Lower leg skin (tissue), 4 donors: ENCODE measurements at regions not wholly inside any gene's neighbourhood (a gene's known extent, or its start where the extent isn't known, plus 50 kb on each side); places are given as distances from the start of the nearest gene placed in this dataset.

Source experiments
- DNase-seq, 2 donors: peaks; one replicate each; pipeline ENCODE4 v3.0.0-alpha.2; 2019; ENCODE audit warnings: low spot score in 2 of 2
- H3K4me3 ChIP-seq: fragments of 200-600 bp; sonication (generic); 2 replicates; pipeline ENCODE4 v1.5.1; 2017; ENCODE audit warnings: mild to moderate bottlenecking, low read depth; ENCODE audit not compliant: poor library complexity, severe bottlenecking
- POLR2A ChIP-seq, 2 donors: fragments of 450-650 bp; IDR thresholded peaks; one replicate each; pipeline ENCODE4 v1.6.1; 2016 to 2017; ENCODE audit warnings: antibody characterized with exemption in 2 of 2, mild to moderate bottlenecking in 1 of 2, moderate library complexity in 1 of 2
- WGBS, 2 donors: methylation state at CpG; one replicate each; pipeline ENCODE4 v1.1.5; 2018; 5-methylcytosine and 5-hydroxymethylcytosine counted together
- intact Hi-C: fragments of 100-400 bp; cut with DNase I; formaldehyde crosslinking; loops from one replicate; pipeline ENCODE4 v1.15.0; 2023; ENCODE audit warnings: low total_unique reads
- TF ChIP-seq, protein P1 (sequence below), 3 donors: fragments of 450-650 bp; IDR thresholded peaks; one replicate each; pipeline ENCODE4 v1.5.1; 2016; ENCODE audit warnings: antibody characterized with exemption in 3 of 3, mild to moderate bottlenecking in 3 of 3, moderate library complexity in 2 of 3

DNA sequence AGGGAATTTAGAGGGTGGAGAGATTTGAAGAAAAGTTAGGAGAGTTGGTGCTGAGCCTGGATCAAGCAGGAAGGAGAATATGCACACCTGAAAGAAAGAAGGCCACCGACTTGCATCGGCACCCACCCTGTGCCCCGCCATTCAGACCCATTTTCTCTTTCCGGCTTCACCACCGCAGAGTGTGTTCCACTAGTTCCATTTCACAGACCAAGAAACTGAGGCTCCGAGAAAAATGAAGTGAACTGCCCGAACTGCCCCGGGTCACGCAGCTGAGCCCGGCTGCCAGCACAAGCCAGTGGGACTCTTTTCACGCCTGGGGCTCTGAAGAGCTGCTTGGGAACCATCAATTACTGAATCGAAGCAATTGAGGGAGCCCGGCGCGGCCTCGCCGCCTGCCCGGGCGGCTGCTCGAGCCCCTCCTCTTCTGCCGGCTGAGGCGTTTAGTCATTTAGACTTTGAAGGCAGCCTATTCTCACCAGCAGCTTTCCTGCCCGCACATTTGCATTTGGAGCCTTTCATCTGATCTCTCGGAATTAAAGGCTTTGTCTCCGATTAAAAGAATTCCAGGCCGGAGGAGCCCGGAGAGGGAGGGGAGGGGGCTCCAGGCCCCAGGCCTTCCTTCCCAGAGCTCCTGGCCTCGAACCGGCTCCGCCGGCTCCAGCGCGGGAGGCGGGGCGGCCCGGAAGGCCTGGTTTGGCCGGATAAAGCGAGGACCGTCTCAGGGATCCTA lies 140.2 kb upstream of the PJA1 start:
- DNase-seq = no peak
- 24 to 42% methylated on average over 19 to 38 of the region's 39 CpGs for WGBS, 2 donors
- no peak overlapping the region for H3K4me3 ChIP-seq
- intact Hi-C loops = no loop called here
- TF ChIP-seq POLR2A (IDR thresholded peaks at IDR 0.05) = no peak
- TF ChIP-seq, protein P1, sequence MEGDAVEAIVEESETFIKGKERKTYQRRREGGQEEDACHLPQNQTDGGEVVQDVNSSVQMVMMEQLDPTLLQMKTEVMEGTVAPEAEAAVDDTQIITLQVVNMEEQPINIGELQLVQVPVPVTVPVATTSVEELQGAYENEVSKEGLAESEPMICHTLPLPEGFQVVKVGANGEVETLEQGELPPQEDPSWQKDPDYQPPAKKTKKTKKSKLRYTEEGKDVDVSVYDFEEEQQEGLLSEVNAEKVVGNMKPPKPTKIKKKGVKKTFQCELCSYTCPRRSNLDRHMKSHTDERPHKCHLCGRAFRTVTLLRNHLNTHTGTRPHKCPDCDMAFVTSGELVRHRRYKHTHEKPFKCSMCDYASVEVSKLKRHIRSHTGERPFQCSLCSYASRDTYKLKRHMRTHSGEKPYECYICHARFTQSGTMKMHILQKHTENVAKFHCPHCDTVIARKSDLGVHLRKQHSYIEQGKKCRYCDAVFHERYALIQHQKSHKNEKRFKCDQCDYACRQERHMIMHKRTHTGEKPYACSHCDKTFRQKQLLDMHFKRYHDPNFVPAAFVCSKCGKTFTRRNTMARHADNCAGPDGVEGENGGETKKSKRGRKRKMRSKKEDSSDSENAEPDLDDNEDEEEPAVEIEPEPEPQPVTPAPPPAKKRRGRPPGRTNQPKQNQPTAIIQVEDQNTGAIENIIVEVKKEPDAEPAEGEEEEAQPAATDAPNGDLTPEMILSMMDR (IDR thresholded peaks at IDR 0.05) = no peak

DNA sequence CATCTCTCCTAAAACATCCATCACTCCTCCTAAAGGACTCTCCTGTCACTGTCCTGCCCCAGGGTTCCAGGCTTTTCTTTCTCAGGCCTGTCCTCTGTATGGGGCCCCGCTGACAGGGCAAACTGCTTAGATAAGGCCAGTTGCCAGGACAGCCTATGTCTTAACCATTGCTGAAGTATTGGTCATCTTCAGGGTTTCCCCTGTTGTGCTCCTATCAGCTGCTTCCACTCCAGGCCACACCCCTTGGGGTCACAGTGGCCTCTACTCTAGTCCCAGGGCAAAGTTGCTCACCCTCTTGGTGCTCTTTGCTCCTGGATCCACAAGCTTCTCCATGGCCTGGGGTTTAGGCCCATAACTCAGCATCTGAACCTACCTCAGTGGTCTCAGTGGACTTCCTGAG lies 138.0 kb upstream of the PJA1 start:
- no peak for DNase-seq
- H3K4me3 ChIP-seq = no peak overlapping the region
- intact Hi-C loops = no loop called here
- TF ChIP-seq, protein P1 (IDR thresholded peaks at IDR 0.05) = no peak
- no peak for TF ChIP-seq POLR2A (IDR thresholded peaks at IDR 0.05)
- 82 to 100% methylated on average over 1 of the region's 1 CpG for WGBS, 2 donors

DNA sequence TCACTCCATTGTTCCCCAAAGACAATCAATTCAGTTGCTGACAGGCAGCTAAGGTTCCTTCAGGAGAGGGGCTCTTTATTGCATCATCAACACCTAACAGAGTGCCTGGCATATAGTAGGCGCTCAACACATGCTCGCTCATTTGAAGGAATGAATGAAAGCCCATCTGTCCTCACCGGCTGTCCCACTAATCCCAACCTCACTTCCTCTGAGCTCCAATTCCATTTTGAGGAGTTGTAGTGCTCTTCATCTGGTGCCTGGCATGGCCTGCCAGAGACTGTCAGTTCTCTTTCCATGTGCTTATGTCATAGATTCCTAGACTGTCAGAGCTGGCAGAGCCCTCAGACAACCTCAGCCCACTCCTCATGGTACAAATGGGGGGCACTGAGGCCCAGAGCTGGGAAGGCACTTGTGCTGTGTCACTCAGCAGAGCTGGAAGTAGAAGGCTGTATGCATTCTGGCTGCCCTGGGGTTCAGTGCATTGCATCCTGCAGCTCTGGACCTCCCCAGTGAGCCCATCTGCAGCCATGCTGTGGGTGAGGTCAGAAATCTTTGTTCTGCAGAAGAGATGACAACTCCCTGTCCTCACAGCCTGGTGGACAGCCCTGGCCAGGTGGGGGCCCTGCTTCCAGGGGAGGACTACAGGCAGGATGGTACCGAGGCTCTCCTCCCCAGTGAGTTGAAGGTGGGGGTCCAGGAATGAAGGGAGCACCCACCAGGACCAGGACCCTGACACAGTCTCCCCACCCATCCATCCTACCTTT lies 134.9 kb upstream of the PJA1 start:
- no peak for TF ChIP-seq POLR2A (IDR thresholded peaks at IDR 0.05)
- TF ChIP-seq, protein P1 (IDR thresholded peaks at IDR 0.05) = no peak
- WGBS, 2 donors = 64 to 81% methylated on average over 4 of the region's 4 CpGs
- intact Hi-C loops = no loop called here
- no peak for DNase-seq
- H3K4me3 ChIP-seq = no peak overlapping the region

DNA sequence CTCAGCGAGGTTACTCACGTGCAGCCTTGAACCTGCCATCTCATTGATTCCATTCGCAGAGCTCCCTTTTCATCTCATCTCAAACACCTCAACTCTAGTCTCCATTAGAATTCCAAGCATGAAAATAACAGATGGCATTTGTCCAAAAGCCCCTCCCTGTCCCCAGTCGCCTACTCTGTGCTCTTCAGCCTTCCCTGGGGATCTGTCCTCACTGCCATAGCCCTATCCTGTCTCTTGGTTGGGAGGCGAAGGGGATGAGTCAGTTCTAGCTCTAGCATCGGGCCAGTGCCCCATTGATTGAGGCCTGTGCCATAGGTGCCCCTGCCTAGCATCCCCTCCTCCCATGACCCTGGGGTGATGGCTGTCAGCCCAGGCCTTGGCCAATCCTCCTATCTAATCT lies 134.0 kb upstream of the PJA1 start:
- intact Hi-C loops = no loop called here
- WGBS, 2 donors = 70 to 86% methylated on average over 6 of the region's 6 CpGs
- no peak overlapping the region for H3K4me3 ChIP-seq
- no peak for DNase-seq
- no peak for TF ChIP-seq POLR2A (IDR thresholded peaks at IDR 0.05)

DNA sequence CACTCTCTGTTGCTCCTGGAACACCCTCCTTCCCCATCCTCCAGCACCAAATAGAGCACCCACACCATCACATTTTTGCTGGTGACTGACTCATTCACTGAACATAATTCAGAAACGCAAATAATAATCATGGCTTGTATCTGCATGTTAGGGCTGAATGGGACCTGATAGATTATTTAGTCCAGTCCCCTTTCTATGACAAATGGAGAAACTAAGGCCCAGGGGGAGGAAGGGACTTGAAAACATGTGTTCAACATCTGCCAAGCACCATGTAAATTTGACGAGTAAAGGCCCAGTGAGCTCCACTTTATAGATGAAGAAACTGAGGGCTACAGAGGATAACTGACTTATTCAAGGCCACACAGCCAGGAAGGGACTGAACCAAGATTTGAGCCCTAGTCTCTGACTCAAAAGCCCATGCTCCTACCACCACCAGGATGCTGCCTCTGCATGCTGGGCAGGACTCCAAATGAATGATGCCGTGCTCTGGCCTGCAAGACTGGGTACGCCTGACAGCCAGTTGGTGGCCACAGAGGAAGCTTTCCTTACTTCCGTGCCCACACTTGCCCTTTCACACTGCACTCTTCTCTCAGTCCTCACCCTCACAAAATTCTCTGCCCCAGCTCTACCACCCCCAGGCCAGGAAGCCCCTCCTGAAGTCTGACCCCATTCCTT lies 133.3 kb upstream of the PJA1 start:
- 41 to 53% methylated on average over 5 of the region's 5 CpGs for WGBS, 2 donors
- TF ChIP-seq, protein P1 (IDR thresholded peaks at IDR 0.05) = no peak
- no peak for TF ChIP-seq POLR2A (IDR thresholded peaks at IDR 0.05)
- no peak for DNase-seq
- H3K4me3 ChIP-seq = no peak overlapping the region
- intact Hi-C loops = no loop called here

DNA sequence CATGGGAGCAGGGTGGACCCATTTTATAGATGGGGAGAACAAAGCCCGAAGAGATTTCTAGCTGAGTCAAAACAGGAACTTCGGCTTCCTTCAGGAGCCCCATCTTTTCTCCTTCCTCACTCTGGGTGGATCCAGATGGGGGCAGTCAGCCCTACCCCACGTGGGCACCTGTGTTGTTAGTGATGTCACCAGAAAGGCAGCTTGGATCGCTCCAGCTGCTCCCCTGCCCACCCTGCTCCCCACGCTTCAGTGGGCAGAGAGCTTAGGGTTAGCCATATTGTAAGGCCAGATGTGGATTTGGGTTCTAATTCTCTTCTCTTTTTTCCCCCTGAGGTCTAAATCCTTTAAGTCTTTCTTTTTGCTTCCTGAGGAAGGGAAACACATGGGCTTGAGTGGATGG lies 132.3 kb upstream of the PJA1 start:
- H3K4me3 ChIP-seq = no peak overlapping the region
- no peak for TF ChIP-seq POLR2A (IDR thresholded peaks at IDR 0.05)
- WGBS, 2 donors = 62 to 66% methylated on average over 5 of the region's 5 CpGs
- intact Hi-C loops = no loop called here
- no peak for DNase-seq
